ENCODE measurements at regions not wholly inside any gene's neighbourhood (a gene's known extent, or its start where the extent isn't known, plus 50 kb on each side); places are given as distances from the start of the nearest gene placed in this dataset.

DNA sequence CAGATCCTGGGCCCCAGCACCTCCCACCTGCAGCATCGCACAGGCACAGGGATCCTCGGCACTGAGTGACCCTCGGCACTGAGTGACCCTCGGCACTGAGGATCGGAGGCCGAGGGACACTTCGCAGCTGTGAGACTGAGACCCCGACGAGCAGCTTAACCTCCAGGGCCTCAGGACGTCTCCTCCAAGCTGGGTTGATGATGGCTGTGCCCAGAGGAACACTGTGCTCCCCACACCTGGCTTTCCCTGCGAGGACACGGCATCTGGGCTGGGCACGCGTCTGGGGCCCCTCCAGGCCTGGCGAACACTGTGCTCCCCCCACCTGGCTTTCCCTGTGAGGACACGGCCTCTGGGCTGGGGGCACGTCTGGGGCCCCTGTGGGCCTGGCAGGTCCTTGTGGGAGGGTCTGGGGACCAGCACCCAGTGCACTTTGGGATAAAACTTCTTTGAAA is 158.3 kb upstream of the PPP2R2D start:
- TF ChIP-seq POLR2AphosphoS5 (IDR thresholded peaks at IDR 0.05) (no peak), EZH2 (IDR thresholded peaks at IDR 0.05; ENCODE audit: borderline replicate concordance, insufficient read depth, low read length, poor library complexity, severe bottlenecking) (no peak)
- TF ChIP-seq, protein P1, sequence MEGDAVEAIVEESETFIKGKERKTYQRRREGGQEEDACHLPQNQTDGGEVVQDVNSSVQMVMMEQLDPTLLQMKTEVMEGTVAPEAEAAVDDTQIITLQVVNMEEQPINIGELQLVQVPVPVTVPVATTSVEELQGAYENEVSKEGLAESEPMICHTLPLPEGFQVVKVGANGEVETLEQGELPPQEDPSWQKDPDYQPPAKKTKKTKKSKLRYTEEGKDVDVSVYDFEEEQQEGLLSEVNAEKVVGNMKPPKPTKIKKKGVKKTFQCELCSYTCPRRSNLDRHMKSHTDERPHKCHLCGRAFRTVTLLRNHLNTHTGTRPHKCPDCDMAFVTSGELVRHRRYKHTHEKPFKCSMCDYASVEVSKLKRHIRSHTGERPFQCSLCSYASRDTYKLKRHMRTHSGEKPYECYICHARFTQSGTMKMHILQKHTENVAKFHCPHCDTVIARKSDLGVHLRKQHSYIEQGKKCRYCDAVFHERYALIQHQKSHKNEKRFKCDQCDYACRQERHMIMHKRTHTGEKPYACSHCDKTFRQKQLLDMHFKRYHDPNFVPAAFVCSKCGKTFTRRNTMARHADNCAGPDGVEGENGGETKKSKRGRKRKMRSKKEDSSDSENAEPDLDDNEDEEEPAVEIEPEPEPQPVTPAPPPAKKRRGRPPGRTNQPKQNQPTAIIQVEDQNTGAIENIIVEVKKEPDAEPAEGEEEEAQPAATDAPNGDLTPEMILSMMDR (IDR thresholded peaks at IDR 0.05; ENCODE audit: poor library complexity, severe bottlenecking): no peak
- TF ChIP-seq, protein P2, sequence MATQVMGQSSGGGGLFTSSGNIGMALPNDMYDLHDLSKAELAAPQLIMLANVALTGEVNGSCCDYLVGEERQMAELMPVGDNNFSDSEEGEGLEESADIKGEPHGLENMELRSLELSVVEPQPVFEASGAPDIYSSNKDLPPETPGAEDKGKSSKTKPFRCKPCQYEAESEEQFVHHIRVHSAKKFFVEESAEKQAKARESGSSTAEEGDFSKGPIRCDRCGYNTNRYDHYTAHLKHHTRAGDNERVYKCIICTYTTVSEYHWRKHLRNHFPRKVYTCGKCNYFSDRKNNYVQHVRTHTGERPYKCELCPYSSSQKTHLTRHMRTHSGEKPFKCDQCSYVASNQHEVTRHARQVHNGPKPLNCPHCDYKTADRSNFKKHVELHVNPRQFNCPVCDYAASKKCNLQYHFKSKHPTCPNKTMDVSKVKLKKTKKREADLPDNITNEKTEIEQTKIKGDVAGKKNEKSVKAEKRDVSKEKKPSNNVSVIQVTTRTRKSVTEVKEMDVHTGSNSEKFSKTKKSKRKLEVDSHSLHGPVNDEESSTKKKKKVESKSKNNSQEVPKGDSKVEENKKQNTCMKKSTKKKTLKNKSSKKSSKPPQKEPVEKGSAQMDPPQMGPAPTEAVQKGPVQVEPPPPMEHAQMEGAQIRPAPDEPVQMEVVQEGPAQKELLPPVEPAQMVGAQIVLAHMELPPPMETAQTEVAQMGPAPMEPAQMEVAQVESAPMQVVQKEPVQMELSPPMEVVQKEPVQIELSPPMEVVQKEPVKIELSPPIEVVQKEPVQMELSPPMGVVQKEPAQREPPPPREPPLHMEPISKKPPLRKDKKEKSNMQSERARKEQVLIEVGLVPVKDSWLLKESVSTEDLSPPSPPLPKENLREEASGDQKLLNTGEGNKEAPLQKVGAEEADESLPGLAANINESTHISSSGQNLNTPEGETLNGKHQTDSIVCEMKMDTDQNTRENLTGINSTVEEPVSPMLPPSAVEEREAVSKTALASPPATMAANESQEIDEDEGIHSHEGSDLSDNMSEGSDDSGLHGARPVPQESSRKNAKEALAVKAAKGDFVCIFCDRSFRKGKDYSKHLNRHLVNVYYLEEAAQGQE (IDR thresholded peaks at IDR 0.05; ENCODE audit: borderline replicate concordance): no peak
